ENCODE measurements at regions not wholly inside any gene's neighbourhood (a gene's known extent, or its start where the extent isn't known, plus 50 kb on each side); places are given as distances from the start of the nearest gene placed in this dataset.

- no CpG with 5 or more reads among the region's 5 CpGs for WGBS, 2 experiments (ENCODE audit: extremely low coverage in 2 of 2, insufficient read length in 1 of 2)
- H3K14ac ChIP-seq (replicated peaks; ENCODE audit: low read depth, low read length): no peak overlapping the region
- no peaks in the 10 kb centered on the region for H3K9me3 ChIP-seq (ENCODE audit: control insufficient read depth, insufficient read depth, low read length)
- no peak overlapping the region for H3K9ac ChIP-seq (ENCODE audit: low read depth, low read length)
- TF ChIP-seq RCOR1 (IDR thresholded peaks at IDR 0.05; ENCODE audit: insufficient replicate concordance, low read length): no peak
- no peak for TF ChIP-seq CHD1 (IDR thresholded peaks at IDR 0.05; ENCODE audit: low read depth, low read length)
- no peak for TF ChIP-seq MAFK (IDR thresholded peaks at IDR 0.05; ENCODE audit: low read depth, low read length)
- H2BK15ac ChIP-seq (ENCODE audit: low read depth, low read length): no peak overlapping the region
- H2BK120ac ChIP-seq (ENCODE audit: low read depth, low read length): no peak overlapping the region
- H4K91ac ChIP-seq (ENCODE audit: insufficient read depth, low read depth, low read length): no peak overlapping the region
- H3K27ac ChIP-seq (ENCODE audit: insufficient read depth, low read length): no peak overlapping the region
- H3K56ac ChIP-seq (ENCODE audit: extremely low read depth, insufficient read depth, low read length): no peak overlapping the region
- in situ Hi-C loops (cut with MboI; ENCODE audit: low sequenced_read_pairs) (no loop called here), intact Hi-C loops (cut with micrococcal nuclease) (no loop called here), dilution Hi-C loops (cut with HindIII; ENCODE audit: low sequenced_read_pairs, unreplicated experiment) (no loop called here)
- H3K9me1 ChIP-seq (ENCODE audit: insufficient read depth, low read length): no peaks in the 10 kb centered on the region
- H3K4me1 ChIP-seq (ENCODE audit: control insufficient read depth, insufficient read depth, low read length): no peaks in the 10 kb centered on the region
- no peak overlapping the region for H3K18ac ChIP-seq (ENCODE audit: low read depth, low read length)
- no peaks in the 10 kb centered on the region for H3K79me1 ChIP-seq (ENCODE audit: low read depth in 1 of 2, low read length in 2 of 2)
- no peak overlapping the region for H2AK9ac ChIP-seq (replicated peaks; ENCODE audit: low read depth, low read length, poor library complexity)
- H3K23ac ChIP-seq (ENCODE audit: low read depth, low read length): no peak overlapping the region
- no peak overlapping the region for H2AK5ac ChIP-seq (ENCODE audit: low read depth, low read length)
- ChIA-PET POLR2A (ENCODE audit: unreplicated experiment) (no interaction called here), CTCF (interaction anchor here (0.6 kb wide), 1 partner anchor 30 kb away, joined by 3 read pairs; no protein-coding TSS in a partner anchor)
- H3K4ac ChIP-seq (ENCODE audit: low read depth, low read length): no peak overlapping the region
- BruUV-seq (replicated peaks): no TSS peak
- H3K36me3 ChIP-seq (ENCODE audit: control insufficient read depth, insufficient read depth, low read length): no peaks in the 10 kb centered on the region
- H4K5ac ChIP-seq (ENCODE audit: low read depth, low read length): no peak overlapping the region
- H2BK20ac ChIP-seq (ENCODE audit: low read depth, low read length): no peak overlapping the region
- no peak overlapping the region for H4K8ac ChIP-seq (ENCODE audit: low read depth in 2 of 2, low read length in 2 of 2)
- H2BK5ac ChIP-seq (ENCODE audit: low read depth, low read length, poor library complexity, severe bottlenecking): no peak overlapping the region
- no peak overlapping the region for H3K4me3 ChIP-seq (ENCODE audit: insufficient read depth, low read depth, low read length)
- H3K4me2 ChIP-seq (ENCODE audit: low read depth, low read length): no peak overlapping the region
- no peak overlapping the region for H2AFZ ChIP-seq (replicated peaks; ENCODE audit: low read length, poor library complexity)
- DNase-seq (no peak), ATAC-seq (ENCODE audit: low read depth) (no peak)
- H4K20me1 ChIP-seq (ENCODE audit: insufficient read depth, low read length): no peaks in the 10 kb centered on the region
- H3K27me3 ChIP-seq (ENCODE audit: control insufficient read depth, insufficient read depth, low read length): 0 out of 2 replicates have a peak, but pooled peaks cover 4% of the 10 kb centered on the region
Observed at GRCh38 chr9:86521977-86522376, 167.8 kb upstream of the TUT7 start.
